BE2C (cell line): ENCODE measurements at regions not wholly inside any gene's neighbourhood (a gene's known extent, or its start where the extent isn't known, plus 50 kb on each side); places are given as distances from the start of the nearest gene placed in this dataset.

Experiments used
- DNase-seq: peaks from one replicate; pipeline ENCODE4 v3.0.0-alpha.2; 2020
- H3K27me3 ChIP-seq: fragments of 250-450 bp; sonication (Bioruptor Pico); 2 replicates; pipeline ENCODE4 v1.5.1; 2020; ENCODE audit warnings: mild to moderate bottlenecking
- H3K36me3 ChIP-seq: fragments of 250-450 bp; sonication (Bioruptor Pico); 2 replicates; pipeline ENCODE4 v1.5.1; 2020; ENCODE audit warnings: mild to moderate bottlenecking
- H3K4me1 ChIP-seq: fragments of 250-450 bp; sonication (Bioruptor Pico); 2 replicates; pipeline ENCODE4 v1.5.1; 2020
- H3K4me3 ChIP-seq: 2 replicates; pipeline ENCODE4 v1.5.1; 2011; ENCODE audit warnings: low read depth, low read length
- H3K9me3 ChIP-seq: fragments of 250-450 bp; sonication (Bioruptor Pico); 2 replicates; pipeline ENCODE4 v1.5.1; 2020
- CTCF ChIP-seq: IDR thresholded peaks from 2 replicates; pipeline ENCODE4 v1.5.1; 2012; ENCODE audit warnings: mild to moderate bottlenecking, low read depth, low read length

GRCh38 chr2:236749346-236749745 is 179.7 kb downstream of the ACKR3 start:
- no peak for DNase-seq
- Histone ChIP-seq H3K9me3 (no peaks in the 10 kb centered on the region), H3K4me3 (no peak overlapping the region), H3K36me3 (no peaks in the 10 kb centered on the region), H3K4me1 (no peaks in the 10 kb centered on the region), H3K27me3 (no peaks in the 10 kb centered on the region)
- no peak for TF ChIP-seq CTCF

GRCh38 chr2:236752096-236752495 is 182.5 kb downstream of the ACKR3 start:
- H3K4me1 ChIP-seq: no peaks in the 10 kb centered on the region
- H3K36me3 ChIP-seq: no peaks in the 10 kb centered on the region
- H3K9me3 ChIP-seq: no peaks in the 10 kb centered on the region
- DNase-seq: no peak
- H3K27me3 ChIP-seq: no peaks in the 10 kb centered on the region
- no peak for TF ChIP-seq CTCF
- H3K4me3 ChIP-seq: no peak overlapping the region

- H3K9me3 ChIP-seq: no peaks in the 10 kb centered on the region
Observed at GRCh38 chr2:236753606-236754270, 184.1 kb downstream of the ACKR3 start.

GRCh38 chr2:236754271-236754944 is 184.8 kb downstream of the ACKR3 start:
- no peak overlapping the region for H3K4me3 ChIP-seq
- no peaks in the 10 kb centered on the region for H3K9me3 ChIP-seq
- H3K4me1 ChIP-seq: no peaks in the 10 kb centered on the region
- no peak for TF ChIP-seq CTCF
- 0 out of 2 replicates have a peak, but pooled peaks cover 2% of the 10 kb centered on the region for H3K27me3 ChIP-seq
- no peaks in the 10 kb centered on the region for H3K36me3 ChIP-seq
- DNase-seq: no peak

More at GRCh38 chr2:236753606-236754270, 184.1 kb downstream of the ACKR3 start:
- H3K4me1 ChIP-seq: no peaks in the 10 kb centered on the region
- no peaks in the 10 kb centered on the region for H3K36me3 ChIP-seq
- no peak for DNase-seq
- H3K27me3 ChIP-seq: 0 out of 2 replicates have a peak, but pooled peaks cover 2% of the 10 kb centered on the region
- H3K4me3 ChIP-seq: no peak overlapping the region
- no peak for TF ChIP-seq CTCF

GRCh38 chr2:236755278-236755840 is 185.7 kb downstream of the ACKR3 start:
- no peak for TF ChIP-seq CTCF

GRCh38 chr2:236758406-236758805 is 188.8 kb downstream of the ACKR3 start:
- no peak for DNase-seq
- Histone ChIP-seq H3K9me3 (no peaks in the 10 kb centered on the region), H3K4me1 (no peaks in the 10 kb centered on the region), H3K36me3 (no peaks in the 10 kb centered on the region), H3K4me3 (no peak overlapping the region), H3K27me3 (0 out of 2 replicates have a peak, but pooled peaks cover 2% of the 10 kb centered on the region)
- no peak for TF ChIP-seq CTCF

More at GRCh38 chr2:236755278-236755840, 185.7 kb downstream of the ACKR3 start:
- no peaks in the 10 kb centered on the region for H3K4me1 ChIP-seq
- 0 out of 2 replicates have a peak, but pooled peaks cover 2% of the 10 kb centered on the region for H3K27me3 ChIP-seq
- DNase-seq: no peak
- no peaks in the 10 kb centered on the region for H3K9me3 ChIP-seq
- H3K36me3 ChIP-seq: no peaks in the 10 kb centered on the region
- no peak overlapping the region for H3K4me3 ChIP-seq
